ENCODE measurements at regions not wholly inside any gene's neighbourhood (a gene's known extent, or its start where the extent isn't known, plus 50 kb on each side); places are given as distances from the start of the nearest gene placed in this dataset.

DNA sequence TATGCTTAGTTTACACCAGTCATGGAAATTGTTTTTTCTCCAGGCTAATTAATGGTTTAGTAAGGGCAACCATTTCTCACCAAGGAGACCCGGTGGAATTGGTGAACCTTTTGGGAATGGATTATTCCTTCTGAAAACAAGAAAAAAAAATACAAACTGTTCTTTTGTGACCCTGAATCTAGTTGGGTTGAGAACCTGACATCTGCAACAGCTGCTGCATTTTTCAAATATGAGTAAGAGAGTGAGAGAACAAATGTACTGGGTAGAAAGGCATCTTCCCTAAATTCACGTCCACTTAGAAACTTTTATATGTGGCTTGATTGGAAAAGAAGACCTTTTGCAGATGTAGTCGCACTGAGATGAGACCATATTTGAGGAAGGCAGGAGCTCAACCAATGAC, 553.4 kb upstream of the EPHA7 start:
- TF ChIP-seq, protein P1, sequence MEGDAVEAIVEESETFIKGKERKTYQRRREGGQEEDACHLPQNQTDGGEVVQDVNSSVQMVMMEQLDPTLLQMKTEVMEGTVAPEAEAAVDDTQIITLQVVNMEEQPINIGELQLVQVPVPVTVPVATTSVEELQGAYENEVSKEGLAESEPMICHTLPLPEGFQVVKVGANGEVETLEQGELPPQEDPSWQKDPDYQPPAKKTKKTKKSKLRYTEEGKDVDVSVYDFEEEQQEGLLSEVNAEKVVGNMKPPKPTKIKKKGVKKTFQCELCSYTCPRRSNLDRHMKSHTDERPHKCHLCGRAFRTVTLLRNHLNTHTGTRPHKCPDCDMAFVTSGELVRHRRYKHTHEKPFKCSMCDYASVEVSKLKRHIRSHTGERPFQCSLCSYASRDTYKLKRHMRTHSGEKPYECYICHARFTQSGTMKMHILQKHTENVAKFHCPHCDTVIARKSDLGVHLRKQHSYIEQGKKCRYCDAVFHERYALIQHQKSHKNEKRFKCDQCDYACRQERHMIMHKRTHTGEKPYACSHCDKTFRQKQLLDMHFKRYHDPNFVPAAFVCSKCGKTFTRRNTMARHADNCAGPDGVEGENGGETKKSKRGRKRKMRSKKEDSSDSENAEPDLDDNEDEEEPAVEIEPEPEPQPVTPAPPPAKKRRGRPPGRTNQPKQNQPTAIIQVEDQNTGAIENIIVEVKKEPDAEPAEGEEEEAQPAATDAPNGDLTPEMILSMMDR (IDR thresholded peaks at IDR 0.05; ENCODE audit: low read depth, low read length): no peak
- TF ChIP-seq EZH2phosphoT487 (IDR thresholded peaks at IDR 0.05; ENCODE audit: low read depth): no peak

Data from OCI-LY3 (cell line).